H9 (cell line): ENCODE measurements at regions not wholly inside any gene's neighbourhood (a gene's known extent, or its start where the extent isn't known, plus 50 kb on each side); places are given as distances from the start of the nearest gene placed in this dataset.

Experiments
- DNase-seq: peaks from one replicate; pipeline ENCODE4 v3.0.0-alpha.2; 2017
- H2AFZ ChIP-seq: one replicate; pipeline ENCODE4 v1.6.1; 2013; ENCODE audit warnings: mild to moderate bottlenecking, low read length, control low read depth, moderate library complexity
- H2AK5ac ChIP-seq: 2 replicates; pipeline ENCODE4 v1.6.1; 2013; ENCODE audit warnings: low read length, control low read depth, mixed read lengths; ENCODE audit not compliant: insufficient read length
- H2BK120ac ChIP-seq: one replicate; pipeline ENCODE4 v1.6.1; 2013; ENCODE audit warnings: low read depth, mild to moderate bottlenecking, low read length, control low read depth, inconsistent platforms; ENCODE audit not compliant: poor library complexity, severe bottlenecking
- H2BK12ac ChIP-seq: 2 replicates; pipeline ENCODE4 v1.6.1; 2013; ENCODE audit warnings: low read length, control low read depth, mixed read lengths, low read depth; ENCODE audit not compliant: insufficient read length
- H2BK15ac ChIP-seq: 2 replicates; pipeline ENCODE4 v1.6.1; 2013; ENCODE audit warnings: low read depth, low read length, control low read depth
- H2BK20ac ChIP-seq: one replicate; pipeline ENCODE4 v1.6.1; 2013; ENCODE audit warnings: low read depth, mild to moderate bottlenecking, low read length, control low read depth, inconsistent platforms; ENCODE audit not compliant: poor library complexity, severe bottlenecking
- H2BK5ac ChIP-seq: 2 replicates; pipeline ENCODE4 v1.6.1; 2013; ENCODE audit warnings: low read length, control low read depth, mixed read lengths; ENCODE audit not compliant: insufficient read length
- H3K14ac ChIP-seq: 2 replicates; pipeline ENCODE4 v1.6.1; 2013; ENCODE audit warnings: low read length, control low read depth; ENCODE audit not compliant: insufficient read depth
- H3K18ac ChIP-seq: 2 replicates; pipeline ENCODE4 v1.6.1; 2013; ENCODE audit warnings: low read depth, mild to moderate bottlenecking, mixed read lengths, low read length, control low read depth; ENCODE audit not compliant: insufficient read length
- H3K23ac ChIP-seq: 2 replicates; pipeline ENCODE4 v1.6.1; 2013; ENCODE audit warnings: low read length, control low read depth, mixed read lengths, low read depth; ENCODE audit not compliant: insufficient read length
- H3K23me2 ChIP-seq: 2 replicates; pipeline ENCODE4 v1.6.1; 2013; ENCODE audit warnings: low read depth, mild to moderate bottlenecking, mixed read lengths, low read length, control low read depth; ENCODE audit not compliant: insufficient read length, poor library complexity, severe bottlenecking
- H3K27ac ChIP-seq: 2 replicates; pipeline ENCODE4 v1.5.1; 2013; ENCODE audit warnings: low read length, control low read depth, mixed read lengths, low read depth; ENCODE audit not compliant: insufficient read length
- H3K27me3 ChIP-seq: 2 replicates; pipeline ENCODE4 v1.6.1; 2013; ENCODE audit warnings: low read length, control low read depth, inconsistent platforms; ENCODE audit not compliant: insufficient read depth
- H3K4ac ChIP-seq: 2 replicates; pipeline ENCODE4 v1.6.1; 2013; ENCODE audit warnings: low read depth, mild to moderate bottlenecking, control low read depth, inconsistent platforms, low read length, moderate library complexity
- H3K4me1 ChIP-seq: 2 replicates; pipeline ENCODE4 v1.6.1; 2013; ENCODE audit warnings: low read length, control low read depth, inconsistent platforms; ENCODE audit not compliant: insufficient read depth
- H3K4me2 ChIP-seq: 2 replicates; pipeline ENCODE4 v1.6.1; 2013; ENCODE audit warnings: low read length, control low read depth, mixed read lengths; ENCODE audit not compliant: insufficient read length, insufficient read depth
- H3K56ac ChIP-seq: 2 replicates; pipeline ENCODE4 v1.6.1; 2013; ENCODE audit warnings: low read depth, mild to moderate bottlenecking, mixed read lengths, low read length, control low read depth; ENCODE audit not compliant: insufficient read length
- H3K79me1 ChIP-seq: 2 replicates; pipeline ENCODE4 v1.6.1; 2013; ENCODE audit warnings: low read depth, mild to moderate bottlenecking, moderate library complexity, low read length, control low read depth, inconsistent platforms; ENCODE audit not compliant: insufficient read depth, poor library complexity, severe bottlenecking
- H3K79me2 ChIP-seq: 2 replicates; pipeline ENCODE4 v1.6.1; 2013; ENCODE audit warnings: low read length, control low read depth, inconsistent platforms; ENCODE audit not compliant: insufficient read depth
- H3K9ac ChIP-seq: 2 replicates; pipeline ENCODE4 v1.6.1; 2013; ENCODE audit warnings: low read length, control low read depth, mixed read lengths; ENCODE audit not compliant: insufficient read length; ENCODE audit errors: extremely low read depth
- H3K9me3 ChIP-seq: one replicate; pipeline ENCODE4 v1.6.1; 2013; ENCODE audit warnings: low read depth, low read length, inconsistent platforms; ENCODE audit not compliant: control insufficient read depth
- H3T11ph ChIP-seq: one replicate; pipeline ENCODE4 v1.6.1; 2013; ENCODE audit warnings: mild to moderate bottlenecking, low read length, control low read depth, inconsistent platforms
- H4K20me1 ChIP-seq: one replicate; pipeline ENCODE4 v1.6.1; 2013; ENCODE audit not compliant: control insufficient read depth, insufficient read length, insufficient read depth
- H4K5ac ChIP-seq: 2 replicates; pipeline ENCODE4 v1.6.1; 2013; ENCODE audit warnings: low read depth, mild to moderate bottlenecking, mixed read lengths, low read length, control low read depth; ENCODE audit not compliant: insufficient read length
- H4K8ac ChIP-seq: replicated peaks from 2 replicates; pipeline ENCODE4 v1.6.1; 2013; ENCODE audit warnings: low read length, control low read depth, mixed read lengths, low read depth; ENCODE audit not compliant: insufficient read length
- H4K91ac ChIP-seq: 2 replicates; pipeline ENCODE4 v1.6.1; 2013; ENCODE audit warnings: low read depth, mild to moderate bottlenecking, moderate library complexity, mixed read lengths, low read length, control low read depth; ENCODE audit not compliant: insufficient read length
- H3K27ac Mint-ChIP-seq, 3 experiments: 2 replicates in 2 of 3; 3 replicates in 1 of 3; pipeline ENCODE4 v1.8.0; 2020 to 2021; ENCODE audit warnings: mixed read lengths in 3 of 3, mild to moderate bottlenecking in 1 of 3, moderate library complexity in 1 of 3
- H3K27me3 Mint-ChIP-seq: 2 replicates; pipeline ENCODE4 v1.8.0; 2021; ENCODE audit warnings: low read depth, mild to moderate bottlenecking, moderate library complexity, mixed read lengths
- H3K36me3 Mint-ChIP-seq, 3 experiments: 2 replicates in 2 of 3; 3 replicates in 1 of 3; pipeline ENCODE4 v1.8.0; 2020 to 2021; ENCODE audit warnings: low read depth in 3 of 3, mixed read lengths in 3 of 3; ENCODE audit not compliant: insufficient read depth in 1 of 3
- H3K4me1 Mint-ChIP-seq, 2 experiments: 2 replicates each; pipeline ENCODE4 v1.8.0; 2020; ENCODE audit warnings: mixed read lengths in 2 of 2
- H3K4me3 Mint-ChIP-seq, 2 experiments: 2 replicates in 1 of 2; 3 replicates in 1 of 2; pipeline ENCODE4 v1.8.0; 2020 to 2021; ENCODE audit warnings: mild to moderate bottlenecking in 2 of 2, mixed read lengths in 2 of 2, moderate library complexity in 1 of 2
- H3K9me3 Mint-ChIP-seq, 2 experiments: 2 replicates in 1 of 2; 3 replicates in 1 of 2; pipeline ENCODE4 v1.8.0; 2020; ENCODE audit warnings: mild to moderate bottlenecking in 2 of 2, mixed read lengths in 2 of 2, moderate library complexity in 1 of 2
- WGBS: extraction: QIAGEN DNeasy Blood & Tissue Kit; methylation state at CpG from one replicate; pipeline ENCODE4 v1.1.7; 2013; ENCODE audit warnings: missing lambda C conversion rate, low lambda C conversion rate, mixed read lengths; ENCODE audit not compliant: insufficient read length; ENCODE audit errors: extremely low coverage; 5-methylcytosine and 5-hydroxymethylcytosine counted together
- TF ChIP-seq, protein P1 (sequence below): fragments of 200-600 bp; sonication (generic); conservative IDR thresholded peaks from 3 replicates; pipeline ENCODE4 v1.8.0; 2021; ENCODE audit warnings: antibody characterized with exemption, mild to moderate bottlenecking

DNA sequence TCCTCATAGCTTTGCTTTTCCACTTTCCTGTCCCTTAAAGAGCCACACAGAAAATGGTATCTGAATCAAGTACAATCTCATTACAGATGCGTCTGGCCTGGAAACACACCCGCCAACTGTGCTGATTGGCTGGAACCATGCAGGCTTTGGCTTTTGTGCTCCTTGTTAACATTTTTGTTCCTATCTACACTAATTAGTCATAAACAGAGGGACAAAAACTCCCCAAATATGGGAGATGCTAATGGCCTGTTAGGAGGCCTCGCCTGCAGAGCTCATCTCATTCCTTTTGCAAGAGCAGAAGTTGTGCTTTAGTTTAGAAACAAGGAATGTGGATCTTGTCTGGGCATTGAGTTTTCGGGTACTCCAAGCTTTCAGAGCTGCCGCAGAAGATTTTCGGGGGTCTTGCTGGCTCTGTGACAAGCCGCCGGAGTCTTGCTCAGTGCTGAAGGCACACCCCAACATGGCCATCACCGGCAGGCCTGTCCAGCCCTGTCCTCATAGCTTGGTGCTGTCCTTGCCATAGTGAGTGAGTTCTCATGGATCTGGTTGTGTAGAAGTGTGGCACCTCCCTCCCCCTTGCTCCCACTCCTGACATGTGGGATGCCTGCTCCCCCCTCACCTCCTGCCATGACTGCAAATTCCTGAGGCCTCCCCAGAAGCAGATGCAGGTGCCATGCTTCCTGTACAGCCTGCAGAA is 69.8 kb downstream of the METRNL start:
- Histone ChIP-seq H3T11ph (no peak overlapping the region), H2BK15ac (no peak overlapping the region), H3K4me1 (0 out of 2 replicates have a peak, but pooled peaks cover 1% of the 10 kb centered on the region), H3K27me3 (no peaks in the 10 kb centered on the region), H4K8ac (no peak overlapping the region), H3K56ac (no peak overlapping the region), H3K4ac (no peak overlapping the region), H3K14ac (no peak overlapping the region), H3K27ac (no peak overlapping the region), H2AK5ac (no peak overlapping the region), H4K5ac (no peak overlapping the region), H3K23me2 (no peaks in the 10 kb centered on the region), H4K91ac (no peak overlapping the region), H3K9ac (no peak overlapping the region), H4K20me1 (no peaks in the 10 kb centered on the region), H2BK12ac (no peak overlapping the region), H3K18ac (no peak overlapping the region), H3K79me1 (no peaks in the 10 kb centered on the region), H3K23ac (no peak overlapping the region), H3K4me2 (no peak overlapping the region), H2AFZ (no peak overlapping the region), H3K9me3 (no peaks in the 10 kb centered on the region), H3K79me2 (no peaks in the 10 kb centered on the region), H2BK5ac (no peak overlapping the region), H2BK20ac (no peak overlapping the region), H2BK120ac (no peak overlapping the region)
- WGBS: no CpG with 5 or more reads among the region's 9 CpGs
- no peak for DNase-seq
- Mint-ChIP-seq H3K27me3 (peaks cover 2% of the 10 kb centered on the region), H3K36me3 (peaks cover 0 to under 1% (median 0%) of the 10 kb centered on the region in 3 experiments; a peak in 1 of 7 replicates), H3K9me3 (peaks cover under 1 to 17% of the 10 kb centered on the region in 2 experiments), H3K27ac (no peak overlapping the region; a peak in 1 of 7 replicates), H3K4me1 (peaks cover 15 to 17% of the 10 kb centered on the region in 2 experiments), H3K4me3 (no peak overlapping the region)
- TF ChIP-seq, protein P1, sequence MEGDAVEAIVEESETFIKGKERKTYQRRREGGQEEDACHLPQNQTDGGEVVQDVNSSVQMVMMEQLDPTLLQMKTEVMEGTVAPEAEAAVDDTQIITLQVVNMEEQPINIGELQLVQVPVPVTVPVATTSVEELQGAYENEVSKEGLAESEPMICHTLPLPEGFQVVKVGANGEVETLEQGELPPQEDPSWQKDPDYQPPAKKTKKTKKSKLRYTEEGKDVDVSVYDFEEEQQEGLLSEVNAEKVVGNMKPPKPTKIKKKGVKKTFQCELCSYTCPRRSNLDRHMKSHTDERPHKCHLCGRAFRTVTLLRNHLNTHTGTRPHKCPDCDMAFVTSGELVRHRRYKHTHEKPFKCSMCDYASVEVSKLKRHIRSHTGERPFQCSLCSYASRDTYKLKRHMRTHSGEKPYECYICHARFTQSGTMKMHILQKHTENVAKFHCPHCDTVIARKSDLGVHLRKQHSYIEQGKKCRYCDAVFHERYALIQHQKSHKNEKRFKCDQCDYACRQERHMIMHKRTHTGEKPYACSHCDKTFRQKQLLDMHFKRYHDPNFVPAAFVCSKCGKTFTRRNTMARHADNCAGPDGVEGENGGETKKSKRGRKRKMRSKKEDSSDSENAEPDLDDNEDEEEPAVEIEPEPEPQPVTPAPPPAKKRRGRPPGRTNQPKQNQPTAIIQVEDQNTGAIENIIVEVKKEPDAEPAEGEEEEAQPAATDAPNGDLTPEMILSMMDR: no peak
